ENCODE measurements at regions not wholly inside any gene's neighbourhood (a gene's known extent, or its start where the extent isn't known, plus 50 kb on each side); places are given as distances from the start of the nearest gene placed in this dataset.

GRCh38 chr6:62613928-62614327 lies 327.9 kb upstream of the KHDRBS2 start:
- TF ChIP-seq CTCF (IDR thresholded peaks at IDR 0.05) (no peak), POLR2A (IDR thresholded peaks at IDR 0.05) (no peak)

All from thyroid gland (tissue), 4 donors.